K562 (cell line): ENCODE measurements at regions not wholly inside any gene's neighbourhood (a gene's known extent, or its start where the extent isn't known, plus 50 kb on each side); places are given as distances from the start of the nearest gene placed in this dataset.
A peak's percentile ranks its signal among the peaks of the same experiment; 100 is the strongest.

ENCODE experiments used
- ATF3 ChIP-seq, 2 experiments: fragments of 450-650 bp in 1 of 2; sonication (generic) in 1 of 2; formaldehyde crosslinking in 1 of 2; IDR thresholded peaks in 1 of 2; conservative IDR thresholded peaks in 1 of 2; 2 replicates each; pipeline versions ENCODE4 v1.6.1 to v1.8.1; 2016 to 2023; ENCODE audit warnings: mild to moderate bottlenecking in 2 of 2, moderate library complexity in 2 of 2, inconsistent platforms in 1 of 2, missing genetic modification reagents in 1 of 2
- CBX1 ChIP-seq: sonication (generic); IDR thresholded peaks from 2 replicates; pipeline ENCODE4 v1.6.1; 2016; ENCODE audit warnings: antibody characterized with exemption, low read depth, mild to moderate bottlenecking
- DPF2 ChIP-seq: fragments of 450-650 bp; IDR thresholded peaks from 2 replicates; pipeline ENCODE4 v1.6.1; 2016
- ELF4 ChIP-seq: fragments of 450-650 bp; formaldehyde crosslinking; IDR thresholded peaks from 2 replicates; pipeline ENCODE4 v1.4.0; 2022; ENCODE audit warnings: missing genetic modification characterization
- ESRRB ChIP-seq: fragments of 250-450 bp; sonication (Bioruptor Pico); IDR thresholded peaks from 2 replicates; pipeline ENCODE4 v1.5.0; 2020; ENCODE audit warnings: mild to moderate bottlenecking, moderate library complexity, borderline replicate concordance
- KAT2B ChIP-seq: IDR thresholded peaks from one replicate; pipeline ENCODE4 v1.6.1; 2012; ENCODE audit warnings: low read depth, mild to moderate bottlenecking, control low read depth, inconsistent platforms, low read length, moderate library complexity
- MTA1 ChIP-seq: fragments of 450-650 bp; IDR thresholded peaks from 2 replicates; pipeline ENCODE4 v1.6.1; 2017; ENCODE audit warnings: borderline replicate concordance
- MYNN ChIP-seq, 2 experiments: sonication (generic); formaldehyde crosslinking in 1 of 2; IDR thresholded peaks; 2 replicates each; pipeline versions ENCODE4 v1.5.0 to v1.6.1; 2016 to 2020; ENCODE audit warnings: antibody characterized with exemption in 1 of 2, missing genetic modification reagents in 1 of 2
- NELFE ChIP-seq: IDR thresholded peaks from 2 replicates; pipeline ENCODE4 v1.6.1; 2011; ENCODE audit warnings: mild to moderate bottlenecking; ENCODE audit not compliant: insufficient read depth, insufficient read length
- NFIC ChIP-seq: fragments of 450-650 bp; IDR thresholded peaks from 2 replicates; pipeline ENCODE4 v1.6.1; 2017; ENCODE audit warnings: mild to moderate bottlenecking, inconsistent platforms
- NFXL1 ChIP-seq: fragments of 450-650 bp; formaldehyde crosslinking; IDR thresholded peaks from 2 replicates; pipeline ENCODE4 v1.4.0; 2021; ENCODE audit warnings: mild to moderate bottlenecking
- PHF8 ChIP-seq: fragments of 200-600 bp; sonication (generic); IDR thresholded peaks from 2 replicates; pipeline ENCODE4 v1.6.1; 2012; ENCODE audit warnings: mixed run types, mild to moderate bottlenecking, inconsistent platforms, low read length, moderate library complexity, borderline replicate concordance
- POLR3G ChIP-seq: IDR thresholded peaks from 2 replicates; pipeline ENCODE4 v1.6.1; 2011; ENCODE audit not compliant: insufficient read length, insufficient replicate concordance; ENCODE audit errors: extremely low read depth
- PRMT5 ChIP-seq: sonication (generic); formaldehyde crosslinking; IDR thresholded peaks from 2 replicates; pipeline ENCODE4 v1.5.0; 2020; ENCODE audit warnings: missing genetic modification reagents
- PTTG1 ChIP-seq: fragments of 450-650 bp; IDR thresholded peaks from 2 replicates; pipeline ENCODE4 v1.6.1; 2016; ENCODE audit warnings: low read depth, mild to moderate bottlenecking, missing genetic modification characterization, missing compliant biosample characterization
- RCOR1 ChIP-seq, 2 experiments: IDR thresholded peaks; 2 replicates each; pipeline ENCODE4 v1.6.1; 2012; ENCODE audit warnings: low read depth in 2 of 2, low read length in 2 of 2, borderline replicate concordance in 1 of 2, improper control_type of control experiment in 1 of 2
- SNAPC5 ChIP-seq: fragments of 250-450 bp; sonication (Bioruptor Pico); IDR thresholded peaks from 2 replicates; pipeline ENCODE4 v1.8.0; 2021; ENCODE audit warnings: moderate library complexity, mild to moderate bottlenecking, inconsistent platforms
- ZBTB49 ChIP-seq: sonication (generic); formaldehyde crosslinking; IDR thresholded peaks from 2 replicates; pipeline ENCODE4 v1.8.0; 2022; ENCODE audit warnings: missing genetic modification reagents, mild to moderate bottlenecking, borderline replicate concordance
- ZBTB9 ChIP-seq: fragments of 450-650 bp; formaldehyde crosslinking; IDR thresholded peaks from 2 replicates; pipeline ENCODE4 v1.4.0; 2020; ENCODE audit warnings: mild to moderate bottlenecking, moderate library complexity
- ZNF140 ChIP-seq: fragments of 250-450 bp; sonication (Bioruptor Pico); IDR thresholded peaks from 2 replicates; pipeline ENCODE4 v1.8.0; 2021; ENCODE audit warnings: moderate library complexity, mild to moderate bottlenecking, inconsistent platforms
- ZNF3 ChIP-seq: fragments of 250-450 bp; sonication (Bioruptor Pico); IDR thresholded peaks from 2 replicates; pipeline ENCODE4 v1.5.0; 2021; ENCODE audit warnings: mild to moderate bottlenecking, moderate library complexity
- ZNF384 ChIP-seq: IDR thresholded peaks from 2 replicates; pipeline ENCODE4 v1.6.1; 2012; ENCODE audit warnings: low read depth, low read length, improper control_type of control experiment
- ZNF41 ChIP-seq: fragments of 250-450 bp; sonication (Bioruptor Pico); conservative IDR thresholded peaks from 2 replicates; pipeline ENCODE4 v1.4.0; 2020; ENCODE audit warnings: mild to moderate bottlenecking
- ZNF639 ChIP-seq, 2 experiments: fragments of 200-800 bp in 1 of 2; sonication (Bioruptor generic) in 1 of 2; sonication (generic) in 1 of 2; formaldehyde crosslinking in 1 of 2; IDR thresholded peaks in 1 of 2; conservative IDR thresholded peaks in 1 of 2; 2 replicates each; pipeline versions ENCODE4 v1.5.0 to v1.6.1; 2016 to 2020; ENCODE audit warnings: missing compliant biosample characterization in 1 of 2, missing genetic modification characterization in 1 of 2, missing genetic modification reagents in 1 of 2

- TF ChIP-seq ZNF41 (CRISPR knock-in tag), result no peak
- TF ChIP-seq MTA1, result no peak
- no peak for TF ChIP-seq MYNN (IDR thresholded peaks at IDR 0.05)
- TF ChIP-seq MYNN (CRISPR knock-in tag; IDR thresholded peaks at IDR 0.05), result no peak
- TF ChIP-seq ZNF3 (CRISPR knock-in tag), result no peak
- TF ChIP-seq CBX1, result no peak
- TF ChIP-seq POLR3G, result no peak
- no peak for TF ChIP-seq ZBTB49 (CRISPR knock-in tag)
- no peak for TF ChIP-seq ZNF384
- TF ChIP-seq ATF3 (IDR thresholded peaks at IDR 0.05), result no peak
- TF ChIP-seq ATF3 (CRISPR knock-in tag; conservative IDR thresholded peaks at IDR 0.05), result no peak
- no peak for TF ChIP-seq NFIC
- TF ChIP-seq SNAPC5, result no peak
- TF ChIP-seq KAT2B, result no peak
- TF ChIP-seq RCOR1 (IDR thresholded peaks at IDR 0.05; ENCODE audit: borderline replicate concordance in 1 of 2, low read depth in 2 of 2, low read length in 2 of 2), result no peak
- TF ChIP-seq ELF4, result peak; percentile 68; the same call in 1 of the 2 replicates
- peak in 1 of 2 experiments; percentile 84; a peak in 2 of 4 replicates for TF ChIP-seq ZNF639 (CRISPR knock-in tag; conservative IDR thresholded peaks at IDR 0.05 in 1 of 2, IDR thresholded peaks at IDR 0.05 in 1 of 2)
- TF ChIP-seq DPF2, result no peak
- TF ChIP-seq ZBTB9, result 0 out of 2 replicates have a peak, but pooled peaks have one; percentile 34
- no peak for TF ChIP-seq PHF8
- 0 out of 2 replicates have a peak, but pooled peaks have one; percentile 59 for TF ChIP-seq PTTG1
- TF ChIP-seq ZNF140 (CRISPR knock-in tag), result no peak
- TF ChIP-seq PRMT5 (CRISPR knock-in tag), result no peak
- no peak for TF ChIP-seq NFXL1
- TF ChIP-seq ESRRB (CRISPR knock-in tag), result no peak
- TF ChIP-seq NELFE, result no peak
Observed at GRCh38 chr4:116342143-116342542, 743.2 kb downstream of the TRAM1L1 start (continued).
